PC-3 (cell line): ENCODE measurements at regions not wholly inside any gene's neighbourhood (a gene's known extent, or its start where the extent isn't known, plus 50 kb on each side); places are given as distances from the start of the nearest gene placed in this dataset.

Experiments
- CTCF ChIP-seq: fragments of 300-600 bp; sonication (generic); conservative IDR thresholded peaks from 2 replicates; pipeline ENCODE4 v1.5.1; 2017; ENCODE audit warnings: antibody characterized with exemption, low read depth, mild to moderate bottlenecking, low read length
- EZH2 ChIP-seq: fragments of 300-600 bp; sonication (generic); IDR thresholded peaks from one replicate; pipeline ENCODE4 v1.6.1; 2017; ENCODE audit warnings: antibody characterized with exemption, mild to moderate bottlenecking, low read length; ENCODE audit not compliant: unreplicated experiment

GRCh38 chr20:6180531-6180930, 57.7 kb upstream of the FERMT1 start:
- no peak for TF ChIP-seq CTCF
- TF ChIP-seq EZH2 = no peak
